SH-SY5Y (cell line): ENCODE measurements at regions not wholly inside any gene's neighbourhood (a gene's known extent, or its start where the extent isn't known, plus 50 kb on each side); places are given as distances from the start of the nearest gene placed in this dataset.

Experiments
- GATA2 ChIP-seq: IDR thresholded peaks from 2 replicates; pipeline ENCODE4 v1.6.1; 2011; ENCODE audit warnings: mild to moderate bottlenecking, low read depth, low read length
- GATA3 ChIP-seq: IDR thresholded peaks from 2 replicates; pipeline ENCODE4 v1.6.1; 2011; ENCODE audit warnings: low read depth, mild to moderate bottlenecking, low read length, moderate library complexity

GRCh38 chr1:185594786-185595410 is 139.3 kb upstream of the HMCN1 start:
- TF ChIP-seq GATA2 (no peak), GATA3 (no peak)
